ENCODE measurements at regions not wholly inside any gene's neighbourhood (a gene's known extent, or its start where the extent isn't known, plus 50 kb on each side); places are given as distances from the start of the nearest gene placed in this dataset.

- no peak for DNase-seq (ENCODE audit: low spot score)
Measured at GRCh38 chr6:92945799-92946198, 473.6 kb downstream of the EPHA7 start.

GRCh38 chr6:92944132-92944531, 475.2 kb downstream of the EPHA7 start:
- DNase-seq (ENCODE audit: low spot score), result no peak

- DNase-seq (ENCODE audit: low spot score), result no peak
Measured at GRCh38 chr6:92942549-92942948, 476.8 kb downstream of the EPHA7 start.

GRCh38 chr6:92934625-92935024, 484.7 kb downstream of the EPHA7 start:
- no peak for DNase-seq (ENCODE audit: low spot score)

GRCh38 chr6:92930171-92930570, 489.2 kb downstream of the EPHA7 start:
- DNase-seq (ENCODE audit: low spot score), result no peak

GRCh38 chr6:92922216-92922806, 497.0 kb downstream of the EPHA7 start:
- no peak for DNase-seq (ENCODE audit: low spot score)

- DNase-seq (ENCODE audit: low spot score), result no peak
Measured at GRCh38 chr6:92915466-92915865, 503.9 kb downstream of the EPHA7 start.

GRCh38 chr6:92911301-92911700, 508.1 kb downstream of the EPHA7 start:
- DNase-seq (ENCODE audit: low spot score), result no peak

GRCh38 chr6:92910646-92911045, 508.7 kb downstream of the EPHA7 start:
- DNase-seq (ENCODE audit: low spot score), result no peak

- no peak for DNase-seq (ENCODE audit: low spot score)
Measured at GRCh38 chr6:92906385-92906784, 513.0 kb downstream of the EPHA7 start.

GRCh38 chr6:92893741-92894140, 525.6 kb downstream of the EPHA7 start:
- DNase-seq (ENCODE audit: low spot score), result no peak

GRCh38 chr6:92892626-92893170, 526.7 kb downstream of the EPHA7 start:
- DNase-seq (ENCODE audit: low spot score), result no peak

- DNase-seq (ENCODE audit: low spot score), result no peak
Measured at GRCh38 chr6:92888316-92888715, 531.0 kb downstream of the EPHA7 start.

- no peak for DNase-seq (ENCODE audit: low spot score)
Measured at GRCh38 chr6:92887871-92888270, 531.5 kb downstream of the EPHA7 start.

- DNase-seq (ENCODE audit: low spot score), result no peak
Measured at GRCh38 chr6:92879526-92879925, 539.8 kb downstream of the EPHA7 start.

- no peak for DNase-seq (ENCODE audit: low spot score)
Measured at GRCh38 chr6:92864966-92865555, 554.3 kb downstream of the EPHA7 start.

GRCh38 chr6:92849636-92850035, 569.7 kb downstream of the EPHA7 start:
- no peak for DNase-seq (ENCODE audit: low spot score)

- no peak for DNase-seq (ENCODE audit: low spot score)
Measured at GRCh38 chr6:92848901-92849300, 570.5 kb downstream of the EPHA7 start.

GRCh38 chr6:92848459-92848858, 570.9 kb downstream of the EPHA7 start:
- no peak for DNase-seq (ENCODE audit: low spot score)

GRCh38 chr6:92847988-92848387, 571.4 kb downstream of the EPHA7 start:
- DNase-seq (ENCODE audit: low spot score), result no peak

GRCh38 chr6:92840246-92840930, 579.0 kb downstream of the EPHA7 start:
- DNase-seq (ENCODE audit: low spot score), result no peak

- no peak for DNase-seq (ENCODE audit: low spot score)
Measured at GRCh38 chr6:92828788-92829187, 590.6 kb downstream of the EPHA7 start.

GRCh38 chr6:92827104-92827503, 592.3 kb downstream of the EPHA7 start:
- DNase-seq (ENCODE audit: low spot score), result no peak

Measured in HuH-7 (cell line).